Limb (tissue), 2 donors: ENCODE measurements at regions not wholly inside any gene's neighbourhood (a gene's known extent, or its start where the extent isn't known, plus 50 kb on each side); places are given as distances from the start of the nearest gene placed in this dataset.
A peak's percentile ranks its signal among the peaks of the same experiment; 100 is the strongest.

Experiments used
- DNase-seq, 2 donors: peaks; one replicate each; pipeline ENCODE4 v3.0.0-alpha.2; 2016; ENCODE audit errors: extremely low spot score in 2 of 2

DNA sequence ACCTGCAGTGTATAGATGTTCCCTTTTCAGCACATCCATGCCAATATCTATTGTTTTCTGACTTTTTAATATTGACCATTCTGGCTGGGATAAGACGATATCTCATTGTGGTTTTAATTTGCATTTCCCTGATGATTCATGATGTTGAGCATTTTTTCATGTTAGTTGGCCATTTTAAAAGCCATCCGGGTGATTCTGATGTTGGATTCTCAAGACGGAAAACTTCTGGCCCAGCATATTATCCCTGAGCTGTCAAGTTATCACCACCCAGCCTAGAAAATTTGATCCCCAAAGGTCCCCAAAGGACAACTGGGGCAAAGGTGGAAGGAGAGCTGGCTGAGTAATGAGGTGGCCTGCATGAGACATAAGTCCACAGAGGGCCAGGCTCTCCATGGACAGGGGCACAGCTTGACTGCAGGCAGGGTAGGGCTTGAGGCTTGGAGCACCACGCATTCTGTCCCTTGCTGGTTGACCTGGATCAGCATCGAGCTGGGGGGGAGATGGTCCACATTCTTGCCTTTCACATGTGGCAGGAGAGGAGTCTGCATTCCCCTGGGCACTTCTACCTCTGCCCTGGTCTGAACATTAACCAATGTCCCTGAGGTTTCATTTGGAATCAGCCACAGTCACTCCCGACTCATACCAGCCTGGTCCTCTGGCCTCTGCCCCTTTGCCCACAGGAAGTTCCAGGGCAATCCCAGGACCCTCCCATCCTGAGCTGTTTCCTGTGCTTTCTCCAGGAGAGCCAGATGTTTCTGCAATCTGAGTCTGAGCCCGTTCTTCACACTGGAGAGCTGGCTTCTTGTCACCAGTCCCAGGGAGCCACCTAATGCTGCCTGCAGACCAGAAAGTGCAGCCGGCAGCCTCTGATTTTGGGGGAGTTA is 69.2 kb downstream of the ISG20 start:
- no peak for DNase-seq

DNA sequence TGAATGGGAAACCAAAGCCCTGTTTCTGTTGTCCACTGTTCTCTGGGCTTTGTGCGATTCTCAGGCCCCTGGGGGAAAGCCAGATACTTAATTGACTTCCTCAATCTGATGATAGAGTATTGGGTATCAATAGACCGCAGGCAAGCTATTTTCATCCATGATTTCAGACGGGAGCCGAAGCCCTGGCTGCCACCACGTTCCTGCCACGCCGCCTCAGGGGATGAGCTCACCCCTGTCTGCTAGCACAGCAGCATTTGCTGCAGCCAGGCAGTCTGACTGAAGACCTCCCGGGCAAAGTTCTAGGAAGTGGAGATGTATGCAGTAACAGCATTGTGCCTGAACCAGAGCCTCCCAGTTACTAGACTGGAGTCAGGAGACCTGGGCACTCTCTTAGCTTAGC is 69.8 kb downstream of the ISG20 start:
- DNase-seq, result no peak

DNA sequence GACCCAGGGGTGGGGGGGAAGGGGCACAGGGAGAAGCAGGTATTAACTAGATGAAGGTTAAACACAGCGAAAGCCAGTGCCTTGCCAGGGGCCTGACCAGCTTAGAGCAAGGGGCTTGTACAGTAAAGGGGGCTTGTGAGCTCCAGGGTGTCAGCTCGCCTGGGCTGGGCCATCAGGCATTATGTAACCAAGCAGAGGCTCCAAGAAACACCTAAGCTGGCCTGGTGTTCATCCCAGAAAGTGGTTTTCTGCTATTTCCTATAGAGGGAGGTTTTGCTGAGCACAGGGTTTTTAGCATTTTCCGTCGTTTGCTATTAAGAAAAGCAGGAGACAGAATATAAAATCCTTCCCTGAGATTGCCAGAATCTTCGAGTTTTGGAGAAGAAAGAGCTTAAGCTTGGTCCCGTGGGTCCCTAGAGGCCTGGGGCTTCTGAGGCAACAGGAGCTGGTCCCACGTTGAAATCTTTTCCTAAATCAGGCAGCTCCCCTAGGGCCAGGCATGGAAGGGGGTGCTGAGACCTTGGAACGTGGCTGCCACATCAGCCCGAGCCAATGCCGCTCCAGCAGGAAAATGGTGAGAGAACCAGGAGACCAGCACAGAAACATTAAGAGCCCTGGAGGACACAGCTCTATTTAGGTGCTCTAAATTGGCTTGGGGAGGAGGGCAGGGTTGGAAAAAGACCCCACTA is 71.4 kb downstream of the ISG20 start:
- DNase-seq, result no peak

DNA sequence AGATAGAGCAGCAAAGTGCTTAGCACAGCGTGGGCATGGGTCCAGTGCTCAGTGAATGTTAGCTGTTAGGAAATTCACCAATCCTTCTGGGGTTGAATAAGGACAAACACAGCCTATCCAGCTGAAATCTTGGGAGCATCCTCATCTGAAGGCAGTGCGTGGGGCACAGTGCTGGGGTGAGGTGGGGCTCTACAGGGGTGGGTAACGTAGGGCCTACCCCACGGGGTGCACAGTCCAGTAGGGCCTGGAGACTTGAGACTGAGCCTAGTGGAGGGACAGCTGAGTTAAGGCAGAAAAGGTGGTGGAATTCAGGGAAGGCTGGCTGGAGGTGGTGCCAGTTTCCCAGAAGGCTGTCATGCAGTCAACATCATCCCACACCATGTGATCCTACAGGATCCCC is 73.0 kb downstream of the ISG20 start:
- DNase-seq, result no peak

DNA sequence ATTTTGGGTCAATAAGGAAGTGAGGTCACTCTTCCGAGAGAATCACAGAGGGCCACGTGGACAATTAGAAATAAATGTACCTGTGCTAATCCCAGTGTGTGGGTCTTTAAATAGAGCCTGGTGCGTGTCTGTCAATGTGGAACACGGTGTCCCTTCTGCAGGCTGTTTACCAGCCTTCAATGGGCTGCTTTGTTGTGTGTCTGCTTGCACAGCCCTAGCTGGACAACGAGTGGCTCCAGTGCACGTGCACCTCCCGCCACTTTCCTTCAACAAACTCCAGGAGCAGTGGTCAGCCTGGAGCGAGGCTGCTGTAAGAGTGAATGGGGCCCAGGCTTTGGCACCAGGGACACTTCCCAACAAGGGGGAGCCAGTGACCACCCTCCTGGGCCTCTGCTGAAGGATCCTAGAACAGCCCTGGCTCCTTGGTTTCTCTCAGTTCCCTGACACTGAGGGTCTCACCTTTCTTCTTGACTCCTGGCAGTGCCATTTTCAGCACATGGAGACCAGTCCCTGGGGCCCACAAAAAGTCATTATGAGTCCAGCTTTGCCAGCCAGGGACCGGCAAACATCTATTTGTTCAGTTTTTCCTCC is 76.1 kb downstream of the ISG20 start:
- DNase-seq, result no peak

DNA sequence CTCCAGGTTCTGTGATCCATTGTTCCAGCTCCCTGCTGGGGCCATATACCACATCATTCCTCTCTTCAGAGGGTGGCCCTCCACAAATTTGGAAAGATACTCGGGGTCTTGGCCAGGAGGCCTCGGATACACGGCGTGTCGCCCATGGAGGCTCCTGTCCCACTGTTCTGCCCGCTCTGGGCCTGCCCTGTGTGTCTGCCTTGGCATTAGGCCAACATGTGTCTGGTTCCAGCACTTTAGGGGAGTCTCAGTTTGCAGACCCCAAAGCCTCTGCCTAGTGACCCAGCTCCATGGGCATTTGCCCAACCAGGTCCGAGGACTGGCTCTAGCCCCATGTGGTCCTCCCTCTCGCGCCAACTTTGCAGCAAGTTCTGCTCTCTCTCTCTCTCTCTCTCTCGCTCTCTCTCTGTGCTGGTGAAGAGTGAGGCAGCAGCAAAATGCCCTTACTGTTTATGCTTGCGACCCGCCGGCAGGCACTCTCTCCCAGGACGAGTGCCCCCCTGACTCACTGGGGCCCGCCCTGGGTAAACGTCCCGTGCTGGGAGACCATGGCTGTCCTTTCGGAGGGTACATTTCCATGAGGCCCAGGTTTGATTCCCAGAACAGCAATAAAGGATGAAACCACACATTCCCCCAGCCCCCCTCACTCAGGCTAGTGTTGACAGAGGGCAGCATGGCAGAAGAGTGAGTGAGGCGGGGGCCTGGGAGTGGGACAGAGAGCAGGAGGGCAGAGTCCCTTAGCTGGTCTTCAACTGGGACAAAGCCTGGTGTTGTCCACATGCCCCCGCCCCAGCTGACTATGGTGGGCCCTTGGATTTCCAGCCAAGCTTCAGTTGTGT is 77.9 kb downstream of the ISG20 start:
- peak in 1 of 2 donors; percentile 55 for DNase-seq

DNA sequence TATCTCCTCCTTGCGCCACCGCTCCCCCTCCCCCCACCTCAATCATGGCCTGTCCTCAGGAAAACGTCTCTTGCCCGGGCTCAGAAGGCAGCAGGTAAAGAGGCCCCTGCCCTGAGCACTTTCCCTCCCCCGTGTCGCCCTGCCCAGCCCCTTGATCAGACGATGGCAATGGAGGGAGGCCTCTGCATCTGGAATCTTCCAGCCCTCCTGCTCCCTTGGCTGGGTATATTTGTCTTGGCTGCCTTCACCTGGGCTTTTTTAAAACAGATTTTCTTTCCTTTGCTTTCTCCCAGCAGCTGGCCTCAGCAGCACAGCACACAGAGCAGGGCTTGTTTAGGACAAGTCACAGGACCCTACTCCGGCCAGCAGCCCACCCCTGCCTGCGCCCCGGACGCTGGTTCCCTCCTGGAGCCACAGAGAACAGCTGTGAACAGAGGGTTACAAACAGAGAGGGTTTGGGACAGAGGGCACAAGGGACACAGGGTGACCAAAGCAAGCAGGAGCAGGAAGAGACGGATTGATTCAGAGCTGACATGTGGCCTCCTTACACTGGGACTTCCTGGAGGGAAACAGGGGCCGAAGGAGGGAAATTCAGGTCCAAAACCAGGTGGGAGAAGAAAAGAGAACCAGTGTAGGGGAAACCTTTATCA is 78.7 kb downstream of the ISG20 start:
- DNase-seq, result peak in 1 of 2 donors; percentile 58

DNA sequence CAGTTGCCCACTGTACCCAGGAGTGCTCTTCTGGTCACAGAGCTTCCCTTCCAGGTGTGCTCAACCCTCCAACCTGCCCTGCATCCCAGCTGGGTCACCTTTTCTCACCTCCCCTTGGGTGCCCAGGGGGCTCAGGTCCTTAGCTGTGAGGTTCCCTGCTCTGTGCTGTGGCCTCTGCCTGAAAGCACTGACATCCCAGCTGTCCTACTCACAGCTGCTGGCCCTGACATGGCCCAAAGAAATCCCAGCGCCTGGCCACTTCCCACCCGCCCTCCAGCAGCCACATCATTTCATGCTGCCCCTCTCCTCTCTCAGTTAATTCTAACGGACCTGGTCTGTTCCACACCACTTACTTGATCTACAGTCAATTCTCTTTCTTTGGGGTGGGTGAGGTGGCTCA is 79.9 kb downstream of the ISG20 start:
- DNase-seq, result no peak

DNA sequence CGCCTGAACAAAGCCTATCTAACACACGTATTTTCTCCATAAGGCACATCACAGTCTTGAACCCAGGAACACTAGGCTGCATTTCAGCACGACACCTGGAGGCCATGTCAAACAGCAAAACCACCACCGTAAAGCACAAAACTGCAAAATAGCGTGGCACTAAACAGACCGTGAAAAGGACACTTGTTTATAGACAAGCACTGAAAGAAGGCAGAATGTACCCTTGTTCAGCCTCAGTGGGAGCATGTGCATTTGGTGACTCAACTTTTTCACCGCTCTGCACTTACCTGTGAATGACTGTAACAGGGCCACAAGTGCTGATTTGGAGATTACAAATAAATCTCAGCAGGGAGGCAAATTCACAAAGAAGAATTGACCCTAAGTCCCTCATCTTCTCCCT is 80.8 kb downstream of the ISG20 start:
- no peak for DNase-seq

DNA sequence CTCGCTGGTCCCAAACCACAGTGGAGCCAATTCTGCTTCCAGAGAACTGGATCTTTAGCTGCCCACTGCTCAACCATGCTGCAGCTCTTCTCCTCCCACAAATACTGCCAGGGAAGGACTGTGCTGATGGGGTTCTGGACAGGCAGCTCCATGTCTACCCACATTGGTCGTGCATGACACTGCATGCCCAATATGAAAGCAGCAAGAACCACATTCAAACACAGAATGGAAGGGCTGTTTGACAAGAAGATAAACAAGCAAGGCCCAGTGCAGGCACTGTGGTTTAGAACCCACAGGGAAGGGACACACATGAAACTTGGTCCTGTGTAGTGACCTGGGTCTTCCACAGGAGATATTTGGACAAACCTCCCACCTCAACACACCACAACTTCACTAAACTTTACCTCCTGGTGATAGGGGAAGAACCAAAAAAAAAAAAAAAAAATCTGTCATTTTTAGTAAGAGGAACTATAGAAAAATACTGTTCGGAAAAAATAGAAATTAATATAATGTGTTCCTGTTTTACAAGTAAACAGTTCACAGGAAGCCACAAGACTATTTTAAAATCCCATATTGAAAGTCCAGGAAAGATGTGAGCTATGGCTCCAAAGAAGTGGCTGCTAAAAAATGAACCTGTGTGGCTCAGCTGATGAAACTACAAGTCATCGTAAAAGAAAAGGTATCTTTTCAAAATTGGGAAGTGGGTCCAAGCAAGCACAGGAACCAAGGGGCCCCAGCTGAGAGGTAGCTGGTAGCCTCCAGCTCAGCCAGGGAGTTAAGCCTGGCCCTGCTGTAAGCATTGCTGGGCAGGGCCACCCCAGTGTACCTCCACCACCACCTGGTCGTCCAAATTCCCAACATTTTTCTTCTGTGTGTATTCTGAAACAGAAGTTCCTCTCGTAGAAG is 77.7 kb upstream of the ACAN start:
- no peak for DNase-seq

DNA sequence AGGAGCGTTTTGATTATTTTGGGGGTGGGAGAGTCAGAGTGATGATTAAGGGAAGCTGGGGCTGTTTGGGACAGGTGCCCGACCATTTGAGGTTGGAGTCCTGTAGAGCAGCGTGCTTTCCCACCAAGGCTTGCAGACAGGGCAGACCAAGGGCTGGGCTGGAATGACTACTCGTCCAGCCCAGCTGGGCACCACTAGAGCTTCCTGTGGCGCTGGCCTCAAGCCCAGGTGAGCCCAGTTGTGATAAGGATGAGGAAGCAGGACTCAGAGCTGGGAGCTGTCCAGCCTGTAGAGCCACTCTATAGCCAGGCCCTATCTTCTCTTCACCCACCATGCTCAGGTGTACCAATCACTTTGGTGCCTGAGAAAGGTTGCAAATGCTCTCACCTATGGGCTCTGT is 75.8 kb upstream of the ACAN start:
- DNase-seq, result no peak

DNA sequence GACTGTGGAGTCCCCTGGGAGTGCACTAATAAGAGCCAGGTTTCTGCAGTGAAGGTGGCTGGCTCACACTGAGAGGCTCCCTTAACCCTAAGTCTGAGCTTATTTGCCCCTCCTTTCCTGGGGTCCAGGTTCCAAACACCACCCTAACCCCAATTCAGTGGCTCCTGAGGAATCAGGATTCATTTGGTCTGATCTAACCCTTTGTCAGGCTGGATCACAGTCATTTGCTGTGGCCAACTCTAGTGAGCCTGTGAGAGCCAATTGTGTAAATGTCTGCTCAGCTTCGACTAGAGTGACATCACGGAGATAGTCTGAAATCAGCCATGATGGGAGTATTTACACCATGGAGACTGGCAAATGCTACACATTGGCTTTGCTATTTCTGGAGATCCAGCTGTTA is 73.7 kb upstream of the ACAN start:
- DNase-seq, result no peak

DNA sequence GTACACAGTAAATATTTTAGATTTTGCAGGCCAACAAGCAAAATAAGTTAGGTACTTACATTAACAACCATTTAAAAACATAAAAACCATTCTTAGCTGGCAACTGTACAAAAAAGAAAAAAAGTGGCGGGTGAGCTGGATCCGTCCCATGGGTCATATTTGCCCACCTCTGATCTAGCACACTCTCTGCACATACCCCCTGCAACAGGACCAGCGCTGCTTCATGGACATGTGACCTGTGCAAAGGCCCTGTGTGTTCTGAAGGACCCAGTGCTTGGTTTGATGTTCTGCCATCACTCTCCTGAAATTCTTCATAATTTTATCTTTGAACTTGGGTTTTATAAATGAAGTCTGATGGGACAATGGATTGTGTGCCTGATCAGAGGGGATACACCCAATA is 72.5 kb upstream of the ACAN start:
- DNase-seq, result no peak

DNA sequence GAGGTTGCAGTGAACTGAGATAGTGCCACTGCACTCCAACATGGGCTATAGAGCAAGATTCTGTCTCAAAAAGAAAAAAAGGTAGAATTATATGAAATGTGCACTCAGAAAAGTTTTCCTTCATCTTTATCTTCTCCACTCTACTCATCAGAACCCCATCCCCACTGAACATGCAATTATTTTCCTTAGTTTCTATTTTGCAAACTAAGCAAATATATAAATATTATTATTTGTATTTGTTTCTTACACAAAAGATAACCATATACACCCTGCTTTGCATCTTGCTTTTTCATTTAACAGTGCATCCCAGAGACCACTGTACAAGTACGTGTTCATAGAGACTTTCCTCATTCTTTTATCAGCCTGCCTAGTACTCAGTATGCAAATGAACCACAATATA is 68.0 kb upstream of the ACAN start:
- no peak for DNase-seq

DNA sequence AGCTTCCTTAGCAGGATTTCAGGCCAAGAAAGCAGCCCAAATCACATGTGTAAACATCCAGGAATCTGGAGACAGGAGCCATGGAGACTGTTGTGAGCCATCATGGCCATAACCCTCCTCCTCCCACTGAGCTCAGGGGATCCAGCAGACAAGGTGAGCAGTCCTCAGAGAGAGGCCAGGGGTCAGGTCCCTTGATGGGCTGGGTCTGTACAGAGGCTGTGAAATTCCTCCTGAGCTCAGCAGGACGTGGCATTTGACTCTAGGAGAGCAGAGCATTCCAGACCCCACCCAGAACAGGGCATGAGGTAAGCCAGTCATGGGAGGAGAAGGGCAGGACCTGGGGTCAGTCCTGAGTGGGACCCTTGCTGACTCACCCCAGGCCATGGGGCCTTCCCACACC is 67.0 kb upstream of the ACAN start:
- no peak for DNase-seq

DNA sequence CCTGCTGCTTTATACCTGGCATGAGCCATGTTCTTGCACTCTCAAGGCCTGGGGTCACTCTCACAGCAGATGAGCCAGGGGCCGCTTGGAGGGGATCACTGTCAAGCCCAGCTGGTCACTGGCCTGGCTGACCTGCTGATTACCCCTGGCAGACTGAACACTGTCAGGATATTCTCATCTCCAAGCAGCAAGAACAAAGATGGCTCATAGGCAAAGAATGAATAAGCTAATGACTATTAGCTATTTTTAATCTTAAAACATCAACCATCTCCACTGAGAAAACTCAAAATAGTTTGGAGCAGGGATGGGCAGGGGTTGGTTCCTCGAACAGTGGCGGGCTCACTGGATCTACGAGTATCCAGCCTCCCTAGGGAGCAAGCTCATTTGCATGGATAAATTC is 64.4 kb upstream of the ACAN start:
- no peak for DNase-seq

DNA sequence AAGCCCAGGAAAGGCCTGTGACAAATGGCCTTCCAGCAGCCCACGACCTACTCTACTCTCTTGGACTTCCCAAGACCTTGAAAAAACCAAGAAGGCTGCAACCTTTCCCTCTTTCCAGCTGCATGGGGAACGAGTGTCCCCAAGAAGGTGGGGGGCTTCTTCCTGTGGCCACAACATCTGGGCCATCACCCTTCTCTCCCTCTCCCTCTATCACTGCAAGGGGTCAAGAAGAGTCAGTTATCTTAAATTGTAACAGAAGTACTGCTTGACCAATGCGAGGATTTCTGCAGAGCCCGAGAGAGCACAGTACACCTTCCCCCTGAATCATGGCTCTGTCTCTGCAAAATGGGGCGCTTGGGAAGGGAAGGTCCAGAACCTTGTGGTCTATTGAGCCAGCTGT is 63.7 kb upstream of the ACAN start:
- no peak for DNase-seq

DNA sequence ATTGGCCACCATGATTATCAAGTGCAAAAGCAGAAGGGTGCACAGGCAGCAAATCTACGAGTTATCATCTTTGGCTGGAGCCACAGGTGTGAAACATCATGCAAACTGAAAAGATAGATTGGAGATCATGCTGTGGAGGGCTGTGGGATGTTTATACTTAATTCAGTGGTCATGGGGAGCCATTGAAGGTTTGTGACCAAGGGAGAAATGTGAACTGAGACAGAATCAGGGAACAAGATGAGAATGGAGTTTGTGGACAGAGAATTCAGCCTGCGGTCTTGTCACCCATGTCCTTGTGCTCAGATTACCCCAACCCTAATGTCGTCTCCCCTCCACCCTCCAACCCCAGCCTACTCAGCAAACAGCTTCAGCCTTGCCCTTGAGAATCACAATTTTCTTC is 62.9 kb upstream of the ACAN start:
- no peak for DNase-seq

DNA sequence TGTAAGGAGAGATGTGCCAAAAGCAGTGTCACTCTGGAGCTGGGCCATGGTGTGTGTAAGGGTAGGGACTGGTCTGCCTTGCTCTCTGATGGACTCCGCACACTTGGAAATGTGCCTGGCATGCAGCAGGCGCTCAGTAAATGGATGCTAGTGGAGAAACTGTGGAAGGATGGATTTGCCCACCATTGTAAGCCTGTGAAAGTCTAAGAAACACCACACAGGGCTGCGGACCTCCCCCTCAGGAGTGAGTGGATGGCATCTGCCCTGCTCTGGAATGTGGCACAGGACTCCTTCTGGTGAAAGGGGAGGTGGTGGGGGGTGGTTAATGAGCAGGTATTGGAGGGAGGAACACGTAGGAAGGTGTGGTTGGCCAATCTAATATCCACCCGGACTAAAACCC is 62.2 kb upstream of the ACAN start:
- no peak for DNase-seq

DNA sequence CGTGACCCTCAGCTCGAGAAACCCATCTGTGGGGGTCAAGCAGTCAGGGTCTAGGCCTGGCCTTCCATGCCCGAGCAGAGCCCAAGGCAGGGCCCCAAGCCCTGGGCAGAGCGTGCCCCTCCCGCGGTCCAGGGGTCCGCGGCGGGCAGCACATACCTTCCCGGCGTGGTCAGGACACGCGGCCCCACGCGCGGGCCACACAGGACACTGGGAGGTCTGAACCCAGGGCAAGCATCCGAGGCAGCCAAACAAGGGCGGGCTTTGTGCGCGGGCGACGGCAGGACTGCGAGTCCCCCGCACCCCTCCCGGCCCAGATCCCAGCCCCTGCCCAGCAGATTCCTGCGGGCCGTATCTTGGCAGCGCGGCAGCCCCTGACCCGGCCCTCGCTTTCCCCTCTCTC is 61.6 kb upstream of the ACAN start:
- DNase-seq, result peak in 1 of 2 donors; percentile 43
